HepG2 (cell line): ENCODE measurements at regions not wholly inside any gene's neighbourhood (a gene's known extent, or its start where the extent isn't known, plus 50 kb on each side); places are given as distances from the start of the nearest gene placed in this dataset.

Experiments used
- BCLAF1 ChIP-seq: fragments of 450-650 bp; IDR thresholded peaks from 2 replicates; pipeline ENCODE4 v1.6.1; 2017; ENCODE audit warnings: mild to moderate bottlenecking
- ELF4 ChIP-seq: sonication (generic); formaldehyde crosslinking; IDR thresholded peaks from 2 replicates; pipeline ENCODE4 v1.5.0; 2020; ENCODE audit warnings: missing genetic modification reagents, mild to moderate bottlenecking, moderate library complexity, borderline replicate concordance
- HCFC1 ChIP-seq: fragments of 150-350 bp; IDR thresholded peaks from 2 replicates; pipeline ENCODE4 v1.6.1; 2014; ENCODE audit warnings: low read depth, low read length
- MAF1 ChIP-seq: sonication (generic); formaldehyde crosslinking; IDR thresholded peaks from 2 replicates; pipeline ENCODE4 v1.5.0; 2020; ENCODE audit warnings: missing genetic modification reagents, borderline replicate concordance
- NCOR1 ChIP-seq: fragments of 200-600 bp; sonication (generic); IDR thresholded peaks from 2 replicates; pipeline ENCODE4 v1.7.0; 2017; ENCODE audit warnings: antibody characterized with exemption, low read length, borderline replicate concordance
- NFAT5 ChIP-seq: sonication (generic); formaldehyde crosslinking; IDR thresholded peaks from 2 replicates; pipeline ENCODE4 v1.4.0; 2020; ENCODE audit warnings: missing genetic modification reagents
- POGZ ChIP-seq: sonication (generic); formaldehyde crosslinking; IDR thresholded peaks from 2 replicates; pipeline ENCODE4 v1.4.0; 2020; ENCODE audit warnings: mild to moderate bottlenecking, missing genetic modification reagents
- SIX1 ChIP-seq: sonication (generic); formaldehyde crosslinking; IDR thresholded peaks from 2 replicates; pipeline ENCODE4 v1.4.0; 2020; ENCODE audit warnings: missing genetic modification reagents, borderline replicate concordance
- TRIM24 ChIP-seq: sonication (generic); formaldehyde crosslinking; IDR thresholded peaks from 2 replicates; pipeline ENCODE4 v1.8.0; 2022; ENCODE audit warnings: mild to moderate bottlenecking, missing genetic modification reagents
- ZBTB44 ChIP-seq: sonication (generic); formaldehyde crosslinking; IDR thresholded peaks from 2 replicates; pipeline ENCODE4 v1.4.0; 2020; ENCODE audit warnings: missing genetic modification reagents
- ZNF263 ChIP-seq: sonication (generic); formaldehyde crosslinking; IDR thresholded peaks from 2 replicates; pipeline ENCODE4 v1.4.0; 2020; ENCODE audit warnings: missing genetic modification reagents
- ZNF362 ChIP-seq: sonication (generic); formaldehyde crosslinking; IDR thresholded peaks from 2 replicates; pipeline ENCODE4 v1.4.0; 2020; ENCODE audit warnings: missing genetic modification reagents, mild to moderate bottlenecking, borderline replicate concordance
- ZNF670 ChIP-seq: sonication (generic); formaldehyde crosslinking; IDR thresholded peaks from 2 replicates; pipeline ENCODE4 v1.8.0; 2022; ENCODE audit warnings: mild to moderate bottlenecking, missing genetic modification reagents, borderline replicate concordance
- ZNF780A ChIP-seq: sonication (generic); formaldehyde crosslinking; IDR thresholded peaks from 2 replicates; pipeline ENCODE4 v1.8.0; 2022; ENCODE audit warnings: mild to moderate bottlenecking, missing genetic modification reagents, moderate library complexity
- ZNF878 ChIP-seq: sonication (generic); formaldehyde crosslinking; IDR thresholded peaks from 2 replicates; pipeline ENCODE4 v1.8.1; 2023; ENCODE audit warnings: mild to moderate bottlenecking, missing genetic modification reagents, moderate library complexity

GRCh38 chr6:131519670-131520436 is 53.2 kb upstream of the ARG1 start (continued):
- TF ChIP-seq ZNF670 (CRISPR knock-in tag) (no peak), ZNF878 (CRISPR knock-in tag) (no peak), POGZ (CRISPR knock-in tag) (0 out of 2 replicates have a peak, but pooled peaks have one; percentile 43), NFAT5 (CRISPR knock-in tag) (no peak), MAF1 (CRISPR knock-in tag) (no peak), SIX1 (no peak), BCLAF1 (no peak), ZBTB44 (CRISPR knock-in tag) (no peak), ELF4 (no peak), ZNF263 (CRISPR knock-in tag) (no peak), NCOR1 (no peak), ZNF362 (no peak), TRIM24 (CRISPR knock-in tag) (no peak), HCFC1 (no peak), ZNF780A (CRISPR knock-in tag) (no peak)
